Left lung (tissue), 4 donors: ENCODE measurements at regions not wholly inside any gene's neighbourhood (a gene's known extent, or its start where the extent isn't known, plus 50 kb on each side); places are given as distances from the start of the nearest gene placed in this dataset.

Source experiments
- ATAC-seq: fragments of 200-7000 bp; cut with Tn5 transposase; one replicate; pipeline ENCODE4 v1.9.1; 2020; ENCODE audit warnings: moderate library complexity
- DNase-seq, 4 donors: peaks; one replicate each; pipeline ENCODE4 v3.0.0-alpha.2; 2013 to 2020
- H3K27ac ChIP-seq, 2 donors: fragments of 200-600 bp; sonication (generic) in 1 of 2; one replicate each; pipeline versions ENCODE4 v1.5.0 to v1.8.0; 2020 to 2021
- H3K27me3 ChIP-seq, 2 donors: fragments of 200-600 bp; sonication (generic) in 1 of 2; one replicate each; pipeline versions ENCODE4 v1.5.0 to v1.8.0; 2020 to 2021
- H3K36me3 ChIP-seq, 2 donors: fragments of 200-600 bp; sonication (generic) in 1 of 2; one replicate each; pipeline versions ENCODE4 v1.5.0 to v1.8.0; 2020 to 2021
- H3K4me1 ChIP-seq, 2 donors: fragments of 200-600 bp; one replicate each; pipeline ENCODE4 v1.8.0; 2021
- H3K4me3 ChIP-seq, 2 donors: fragments of 200-600 bp; sonication (generic) in 1 of 2; one replicate each; pipeline versions ENCODE4 v1.5.0 to v1.8.0; 2020 to 2021; ENCODE audit warnings: mild to moderate bottlenecking in 1 of 2
- H3K9me3 ChIP-seq, 2 donors: fragments of 200-600 bp; sonication (generic) in 1 of 2; one replicate each; pipeline versions ENCODE4 v1.5.0 to v1.8.0; 2020 to 2021
- CTCF ChIP-seq, 2 donors: fragments of 200-600 bp; sonication (generic) in 1 of 2; IDR thresholded peaks; one replicate each; pipeline versions ENCODE4 v1.5.0 to v1.8.0; 2021; ENCODE audit warnings: antibody characterized with exemption in 2 of 2
- intact Hi-C, 2 donors: fragments of 100-400 bp; cut with DNase I; formaldehyde crosslinking; loops; one replicate each; pipeline versions ENCODE4 v1.11.2 to v1.14.2; 2022
- donor health status: DM: no; HTN: yes; CAD: no.
- donor health status: DM: no; HTN: no; CAD: no.

GRCh38 chr20:50373674-50374286, 136.4 kb upstream of the PTPN1 start:
- Histone ChIP-seq H3K4me3 (no peak overlapping the region), H3K27ac (no peak overlapping the region), H3K27me3 (no peaks in the 10 kb centered on the region), H3K36me3 (no peaks in the 10 kb centered on the region), H3K4me1 (peaks cover 6 to 22% of the 10 kb centered on the region in 2 donors), H3K9me3 (no peaks in the 10 kb centered on the region)
- intact Hi-C loops: no loop called here
- DNase-seq (no peak), ATAC-seq (no peak)
- TF ChIP-seq CTCF (IDR thresholded peaks at IDR 0.05): no peak

- peaks cover 10 to 23% of the 10 kb centered on the region in 2 donors for H3K4me1 ChIP-seq
- intact Hi-C loops: no loop called here
- H3K27me3 ChIP-seq: no peaks in the 10 kb centered on the region
- no peak overlapping the region for H3K4me3 ChIP-seq
- no peak for ATAC-seq
- no peak for TF ChIP-seq CTCF (IDR thresholded peaks at IDR 0.05)
- DNase-seq: no peak
- no peak overlapping the region for H3K27ac ChIP-seq
- no peaks in the 10 kb centered on the region for H3K36me3 ChIP-seq
- no peaks in the 10 kb centered on the region for H3K9me3 ChIP-seq
These were observed 135.6 kb upstream of the PTPN1 start for GRCh38 chr20:50374541-50375078.

- intact Hi-C loops: no loop called here
- Histone ChIP-seq H3K9me3 (no peaks in the 10 kb centered on the region), H3K4me3 (no peak overlapping the region), H3K4me1 (peaks cover 18 to 40% of the 10 kb centered on the region in 2 donors), H3K27ac (no peak overlapping the region), H3K27me3 (no peaks in the 10 kb centered on the region), H3K36me3 (no peaks in the 10 kb centered on the region)
- TF ChIP-seq CTCF (IDR thresholded peaks at IDR 0.05): no peak
- DNase-seq: no peak
- no peak for ATAC-seq
These were observed 133.8 kb upstream of the PTPN1 start for GRCh38 chr20:50376179-50376887.

GRCh38 chr20:50376888-50377459, 133.2 kb upstream of the PTPN1 start:
- Histone ChIP-seq H3K27ac (no peak overlapping the region), H3K27me3 (no peaks in the 10 kb centered on the region), H3K4me3 (no peak overlapping the region), H3K36me3 (no peaks in the 10 kb centered on the region), H3K9me3 (no peaks in the 10 kb centered on the region), H3K4me1 (peaks cover 21 to 47% of the 10 kb centered on the region in 2 donors)
- no peak for TF ChIP-seq CTCF (IDR thresholded peaks at IDR 0.05)
- intact Hi-C loops: no loop called here
- ATAC-seq: no peak
- DNase-seq: no peak
